Left kidney (tissue), 1 donor: ENCODE measurements at regions not wholly inside any gene's neighbourhood (a gene's known extent, or its start where the extent isn't known, plus 50 kb on each side); places are given as distances from the start of the nearest gene placed in this dataset.
"Not testable (repeated sequence)": the region's sequence is repeated elsewhere in the genome, so short reads cannot be mapped to it uniquely, and the experiment has no call there.

ENCODE experiments used
- DNase-seq: peaks from one replicate; pipeline ENCODE4 v3.0.0-alpha.2; 2013

DNA sequence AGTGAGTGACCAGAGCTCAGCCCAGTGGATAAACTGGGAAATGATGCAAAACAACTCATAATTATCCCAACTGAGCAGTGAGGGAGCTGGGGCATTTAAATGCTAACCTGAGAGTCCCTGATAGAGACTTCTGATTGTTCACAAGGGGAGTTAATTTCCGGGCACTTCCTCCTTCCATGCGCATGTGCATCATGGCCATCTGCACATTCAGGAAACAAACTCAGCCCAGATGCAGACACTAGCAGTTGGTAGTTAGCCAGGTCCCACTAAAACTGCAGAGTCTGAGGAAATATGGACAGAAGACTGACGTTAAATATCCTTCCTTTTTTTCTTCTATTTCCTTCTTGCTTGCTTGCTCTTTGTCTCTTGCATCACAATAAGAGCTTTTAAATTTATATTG lies 852.1 kb upstream of the LRRC4C start:
- no peak for DNase-seq

GRCh38 chr11:42311944-42312343 lies 852.5 kb upstream of the LRRC4C start:
- DNase-seq = no peak

- no peak for DNase-seq
These were observed 855.8 kb upstream of the LRRC4C start for GRCh38 chr11:42315267-42315666.

GRCh38 chr11:42315846-42316245 lies 856.4 kb upstream of the LRRC4C start:
- no peak for DNase-seq

- no peak for DNase-seq
These were observed 860.5 kb upstream of the LRRC4C start for GRCh38 chr11:42319921-42320320.

DNA sequence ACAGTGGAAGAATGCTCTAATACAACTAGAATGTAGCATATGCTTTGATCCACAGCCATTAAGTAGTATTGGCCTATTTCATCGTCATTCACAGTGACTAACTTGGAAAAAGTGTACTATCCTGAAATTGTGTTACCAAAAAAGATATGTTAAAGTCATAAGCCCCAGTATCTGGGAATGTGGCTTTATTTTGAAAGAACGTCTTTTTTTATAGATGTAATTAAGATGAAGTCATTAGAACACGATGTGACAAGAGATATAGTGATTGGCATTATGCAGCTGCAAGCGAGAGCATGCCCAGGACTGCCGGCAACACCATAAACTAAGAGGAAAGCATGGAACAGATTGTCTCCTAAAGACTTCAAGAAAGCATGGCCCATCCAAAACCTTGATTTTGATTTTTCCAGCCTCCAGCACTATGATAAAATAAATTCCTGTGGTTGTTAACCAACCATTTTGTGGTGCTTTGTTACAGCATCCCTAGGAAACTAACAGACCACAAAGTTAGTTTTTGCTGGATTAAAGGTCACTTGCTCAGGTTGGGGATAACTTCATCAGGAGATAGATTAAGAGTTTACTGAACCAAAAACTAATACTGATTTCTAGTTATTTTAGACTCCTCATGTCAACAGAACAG lies 870.6 kb upstream of the LRRC4C start:
- DNase-seq = no peak

GRCh38 chr11:42337786-42338455 lies 878.5 kb upstream of the LRRC4C start:
- no peak for DNase-seq

- DNase-seq = no peak
These were observed 884.8 kb upstream of the LRRC4C start for GRCh38 chr11:42344204-42344792.

DNA sequence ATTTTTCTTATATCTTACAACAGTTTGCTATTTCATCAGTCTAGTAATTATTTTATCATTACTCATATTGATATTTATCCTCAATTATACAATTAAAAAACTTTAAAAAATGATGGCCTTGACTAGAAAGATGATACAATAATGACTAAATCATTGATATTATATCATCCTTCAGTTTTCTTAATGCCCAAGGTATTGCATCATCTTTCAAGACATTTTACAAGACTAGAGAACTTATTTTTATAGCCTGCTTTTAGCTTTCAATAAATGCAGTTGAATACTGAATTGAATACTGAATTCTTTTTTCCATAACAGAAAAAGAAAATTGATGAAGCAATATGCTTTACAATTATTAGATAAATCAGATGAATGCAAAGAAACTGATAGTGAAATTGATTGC lies 886.5 kb upstream of the LRRC4C start:
- no peak for DNase-seq

GRCh38 chr11:42363701-42364100 lies 904.2 kb upstream of the LRRC4C start:
- no peak for DNase-seq

GRCh38 chr11:42390116-42390515 lies 921.7 kb upstream of the API5 start:
- no peak for DNase-seq

DNA sequence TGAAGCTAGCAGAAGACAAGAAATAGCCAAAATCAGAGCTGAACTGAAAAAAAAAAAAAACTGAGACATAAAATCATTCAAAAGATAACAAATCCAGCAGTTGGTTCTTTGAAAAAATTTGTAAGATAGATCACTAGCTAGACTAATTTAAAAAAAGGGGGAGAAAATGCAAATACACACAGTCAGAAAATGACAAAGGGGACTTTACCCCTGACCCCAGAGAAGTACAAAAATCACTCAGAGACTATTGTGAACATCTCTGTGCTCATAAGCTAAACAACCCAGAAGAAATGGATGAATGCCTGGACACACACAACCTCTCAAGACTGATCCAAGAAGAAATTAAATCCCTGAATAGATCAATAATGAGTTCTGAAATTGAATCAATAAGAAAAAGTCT lies 914.3 kb upstream of the API5 start:
- no peak for DNase-seq

DNA sequence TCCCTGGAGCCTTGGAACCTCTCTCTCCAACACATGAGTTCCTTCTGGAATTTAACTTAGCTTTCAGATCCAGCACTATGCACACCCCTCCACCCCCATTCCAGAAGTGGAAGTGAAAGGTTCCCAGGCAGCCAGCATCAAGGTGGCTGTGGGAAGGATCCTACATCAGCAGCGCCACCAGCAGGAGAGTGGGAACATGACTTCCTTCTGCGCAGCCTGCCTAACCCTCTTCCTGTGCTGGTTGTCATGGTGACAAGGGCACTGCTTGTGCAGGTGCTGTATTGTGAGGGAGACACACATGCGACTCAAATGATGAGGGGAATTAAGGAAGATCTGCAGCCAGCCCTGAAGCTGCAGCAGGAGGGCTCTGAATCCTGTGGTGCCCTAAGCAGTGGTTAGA lies 904.5 kb upstream of the API5 start:
- peak; percentile 47 for DNase-seq

DNA sequence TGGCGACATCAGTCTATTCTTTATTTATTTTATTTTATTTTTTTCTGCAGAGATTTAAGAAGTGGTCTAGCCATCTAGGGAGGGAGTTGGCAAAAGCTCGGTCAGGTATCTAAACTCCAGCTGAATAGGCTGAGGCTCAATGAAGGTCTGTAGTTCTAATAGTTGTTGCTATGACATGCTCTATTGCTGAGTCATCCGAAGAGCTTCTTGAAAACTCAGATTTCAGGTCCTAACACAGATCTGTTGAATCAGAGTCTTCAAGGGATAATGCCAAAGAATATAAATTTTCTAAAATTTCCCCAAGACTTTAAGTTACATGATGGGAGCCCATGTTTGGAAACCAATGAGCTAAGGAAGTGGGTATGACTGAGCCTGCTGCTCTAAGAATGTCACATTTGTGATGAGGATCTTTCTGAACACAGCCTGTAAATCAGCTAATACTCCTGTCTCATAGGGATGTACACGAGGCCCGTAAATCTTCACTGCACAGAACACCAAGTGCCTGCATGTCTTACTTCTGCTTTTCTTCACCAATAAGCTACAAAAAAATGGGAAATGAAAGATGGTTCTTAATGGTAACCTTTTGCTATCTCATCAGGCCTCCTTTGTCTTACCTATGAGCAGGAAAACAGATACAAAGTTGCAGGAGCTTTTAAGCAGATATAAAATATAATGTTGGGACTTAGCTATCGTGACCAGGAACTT lies 901.4 kb upstream of the API5 start:
- no peak for DNase-seq

GRCh38 chr11:42412590-42412989 lies 899.2 kb upstream of the API5 start:
- no peak for DNase-seq

GRCh38 chr11:42417691-42418090 lies 894.1 kb upstream of the API5 start:
- no peak for DNase-seq

GRCh38 chr11:42422090-42422489 lies 889.7 kb upstream of the API5 start:
- DNase-seq = no peak

- DNase-seq = not testable (repeated sequence)
These were observed 876.9 kb upstream of the API5 start for GRCh38 chr11:42434911-42435310.

- no peak for DNase-seq
These were observed 867.4 kb upstream of the API5 start for GRCh38 chr11:42444406-42444805.

GRCh38 chr11:42462558-42463310 lies 849.1 kb upstream of the API5 start:
- no peak for DNase-seq

DNA sequence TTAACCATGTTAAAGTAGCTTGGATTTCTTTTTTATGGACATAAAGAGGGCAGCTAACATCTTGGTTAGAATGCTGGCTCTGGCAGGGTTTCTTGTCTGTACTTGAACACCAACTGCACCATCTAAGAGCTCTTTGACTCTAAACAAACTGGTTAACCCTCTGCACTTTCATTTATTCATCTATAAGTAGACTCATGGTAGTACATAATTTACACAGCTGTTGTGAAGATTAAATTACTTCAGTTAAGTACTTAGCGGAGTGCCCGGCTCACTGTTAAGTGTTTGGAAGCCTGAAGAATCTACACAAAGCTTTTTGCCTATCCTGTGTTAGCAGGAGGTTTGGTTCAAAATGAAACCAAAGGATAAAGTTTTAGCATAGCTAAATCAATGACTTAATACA lies 846.2 kb upstream of the API5 start:
- no peak for DNase-seq

GRCh38 chr11:42473106-42473505 lies 838.7 kb upstream of the API5 start:
- no peak for DNase-seq
